T-cell (primary cell): ENCODE measurements at regions not wholly inside any gene's neighbourhood (a gene's known extent, or its start where the extent isn't known, plus 50 kb on each side); places are given as distances from the start of the nearest gene placed in this dataset.

Source experiments
- ATAC-seq, 4 experiments: fragments of 200-7000 bp in 3 of 4; fragments of 150-1000 bp in 1 of 4; cut with Tn5 transposase; replicated peaks in 1 of 4; 1 replicate in 3 of 4; 2 replicates in 1 of 4; pipeline ENCODE4 v1.10.0; 2021; ENCODE audit warnings: moderate library complexity in 3 of 4, mild to moderate bottlenecking in 2 of 4, moderate number of reproducible peaks in 1 of 4
- CTCF ChIA-PET, 2 donors: fragments of 300-600 bp; sonication (Branson Sonifier 250); formaldehyde crosslinking; loops; one replicate each; lab custom pipeline; 2022; ENCODE audit warnings: antibody characterized with exemption in 2 of 2; lab: Charles Lee
- POLR2A ChIA-PET, 2 donors: fragments of 300-600 bp; sonication (Branson Sonifier 250); formaldehyde crosslinking; loops; one replicate each; lab custom pipeline; 2022; ENCODE audit warnings: antibody characterized with exemption in 2 of 2; lab: Charles Lee
- DNase-seq, 35 experiments: peaks; one replicate each; pipeline versions ENCODE4 v3.0.0 to v3.0.0-alpha.2; 2013 to 2023
- H3K27ac ChIP-seq: one replicate; pipeline ENCODE4 v1.5.1; 2013; ENCODE audit warnings: low read length
- H3K27me3 ChIP-seq, 2 experiments: replicated peaks in 1 of 2; 1 replicate in 1 of 2; 2 replicates in 1 of 2; pipeline versions ENCODE4 v1.6.1 to v1.7.0; 2013; ENCODE audit warnings: low read length in 1 of 2, mixed read lengths in 1 of 2; ENCODE audit not compliant: control insufficient read depth in 2 of 2, insufficient read depth in 2 of 2; ENCODE audit errors: extremely low read depth in 1 of 2
- H3K36me3 ChIP-seq, 2 donors: 1 replicate in 1 of 2; 2 replicates in 1 of 2; pipeline versions ENCODE4 v1.6.1 to v1.7.0; 2013; ENCODE audit warnings: low read length in 1 of 2; ENCODE audit not compliant: control insufficient read depth in 2 of 2, insufficient read depth in 1 of 2; ENCODE audit errors: extremely low read depth in 1 of 2
- H3K4me1 ChIP-seq, 2 experiments: 1 replicate in 1 of 2; 2 replicates in 1 of 2; pipeline versions ENCODE4 v1.6.1 to v1.7.0; 2013; ENCODE audit warnings: low read length in 2 of 2, mixed read lengths in 1 of 2; ENCODE audit not compliant: insufficient read depth in 2 of 2, control insufficient read depth in 1 of 2; ENCODE audit errors: extremely low read depth in 1 of 2
- H3K4me3 ChIP-seq, 2 donors: 1 replicate in 1 of 2; 2 replicates in 1 of 2; pipeline versions ENCODE4 v1.5.1 to v1.7.0; 2013; ENCODE audit warnings: mild to moderate bottlenecking in 2 of 2, low read length in 1 of 2, moderate library complexity in 1 of 2; ENCODE audit not compliant: control insufficient read depth in 1 of 2; ENCODE audit errors: extremely low read depth in 1 of 2
- H3K9me3 ChIP-seq: 2 replicates; pipeline ENCODE4 v1.7.0; 2013
- H3K27ac Mint-ChIP-seq, 2 donors: one replicate each; pipeline ENCODE4 v1.8.0; 2020 to 2021; ENCODE audit warnings: mild to moderate bottlenecking in 2 of 2, mixed read lengths in 2 of 2
- H3K27me3 Mint-ChIP-seq, 2 donors: one replicate each; pipeline ENCODE4 v1.8.0; 2021 to 2022; ENCODE audit warnings: mixed read lengths in 2 of 2
- H3K36me3 Mint-ChIP-seq: one replicate; pipeline ENCODE4 v1.8.0; 2021; ENCODE audit warnings: mixed read lengths
- H3K4me1 Mint-ChIP-seq, 3 donors: one replicate each; pipeline ENCODE4 v1.8.0; 2020 to 2022; ENCODE audit warnings: mixed read lengths in 3 of 3, mild to moderate bottlenecking in 1 of 3
- H3K4me3 Mint-ChIP-seq, 3 donors: one replicate each; pipeline ENCODE4 v1.8.0; 2020 to 2022; ENCODE audit warnings: mild to moderate bottlenecking in 3 of 3, mixed read lengths in 3 of 3, moderate library complexity in 3 of 3
- H3K9me3 Mint-ChIP-seq, 3 donors: one replicate each; pipeline ENCODE4 v1.8.0; 2020 to 2022; ENCODE audit warnings: mixed read lengths in 3 of 3
- WGBS: methylation state at CpG from one replicate; pipeline ENCODE4 v1.1.5; 2013; ENCODE audit warnings: missing lambda C conversion rate; ENCODE audit not compliant: insufficient coverage; 5-methylcytosine and 5-hydroxymethylcytosine counted together

- POLR2A ChIA-PET, result no interaction called here
These were observed 195.5 kb downstream of the DLL1 start for GRCh38 chr6:170095273-170095981.

GRCh38 chr6:170094686-170095272 lies 196.1 kb downstream of the DLL1 start:
- Mint-ChIP-seq H3K27ac (no peak overlapping the region), H3K27me3 (peaks cover 10 to 14% of the 10 kb centered on the region in 2 donors), H3K36me3 (no peaks in the 10 kb centered on the region), H3K4me3 (no peak overlapping the region), H3K4me1 (peaks cover 10% of the 10 kb centered on the region in 3 donors), H3K9me3 (no peaks in the 10 kb centered on the region)
- H3K9me3 ChIP-seq, result no peaks in the 10 kb centered on the region
- H3K27me3 ChIP-seq, result peaks cover 0 to 43% of the 10 kb centered on the region in 2 experiments
- DNase-seq (peak in 1 of 35 experiments; percentile 10), ATAC-seq (no peak)
- H3K4me1 ChIP-seq, result peaks cover 2 to 10% of the 10 kb centered on the region in 2 experiments
- 94% methylated on average over 7 of the region's 9 CpGs for WGBS
- no peaks in the 10 kb centered on the region for H3K36me3 ChIP-seq
- POLR2A ChIA-PET, result no interaction called here
- CTCF ChIA-PET, result no interaction called here
- no peak overlapping the region for H3K27ac ChIP-seq
- H3K4me3 ChIP-seq, result no peak overlapping the region

More at GRCh38 chr6:170095273-170095981, 195.5 kb downstream of the DLL1 start:
- Histone ChIP-seq H3K9me3 (no peaks in the 10 kb centered on the region), H3K27ac (no peak overlapping the region), H3K36me3 (no peaks in the 10 kb centered on the region), H3K4me3 (no peak overlapping the region), H3K4me1 (peaks cover 0 to 6% of the 10 kb centered on the region in 2 experiments), H3K27me3 (peaks cover 0 to 45% of the 10 kb centered on the region in 2 experiments)
- Mint-ChIP-seq H3K4me3 (no peak overlapping the region), H3K27ac (no peak overlapping the region), H3K4me1 (peaks cover 4% of the 10 kb centered on the region in 3 donors), H3K36me3 (no peaks in the 10 kb centered on the region), H3K27me3 (peaks cover 10 to 16% of the 10 kb centered on the region in 2 donors), H3K9me3 (no peaks in the 10 kb centered on the region)
- DNase-seq (peak in 1 of 35 experiments; percentile 21), ATAC-seq (no peak)
- CTCF ChIA-PET, result no interaction called here
- 93% methylated on average over 21 of the region's 21 CpGs for WGBS

- 82% methylated on average over 29 of the region's 37 CpGs for WGBS
- peak in 1 of 35 experiments; percentile 18 for DNase-seq
- no peaks in the 10 kb centered on the region for H3K36me3 Mint-ChIP-seq
These were observed 197.0 kb downstream of the DLL1 start for GRCh38 chr6:170093658-170094596.

GRCh38 chr6:170093276-170093657 lies 197.6 kb downstream of the DLL1 start:
- no peaks in the 10 kb centered on the region for H3K9me3 Mint-ChIP-seq
- Histone ChIP-seq H3K9me3 (no peaks in the 10 kb centered on the region), H3K4me3 (no peak overlapping the region), H3K27me3 (peaks cover 0 to 33% of the 10 kb centered on the region in 2 experiments), H3K27ac (no peak overlapping the region), H3K36me3 (no peaks in the 10 kb centered on the region), H3K4me1 (peaks cover 17 to 25% of the 10 kb centered on the region in 2 experiments)
- H3K4me1 Mint-ChIP-seq, result peaks cover 20 to 26% (median 24%) of the 10 kb centered on the region in 3 donors
- no peak overlapping the region for H3K27ac Mint-ChIP-seq
- no peak for ATAC-seq
- H3K27me3 Mint-ChIP-seq, result peaks cover 10 to 14% of the 10 kb centered on the region in 2 donors
- ChIA-PET POLR2A (no interaction called here), CTCF (no interaction called here)
- WGBS, result 100% methylated on average over 9 of the region's 17 CpGs
- DNase-seq, result peak in 1 of 35 experiments; percentile 7
- H3K4me3 Mint-ChIP-seq, result no peak overlapping the region
- no peaks in the 10 kb centered on the region for H3K36me3 Mint-ChIP-seq

More at GRCh38 chr6:170093658-170094596, 197.0 kb downstream of the DLL1 start:
- Histone ChIP-seq H3K4me1 (peaks cover 10 to 19% of the 10 kb centered on the region in 2 experiments), H3K27me3 (peaks cover 0 to 39% of the 10 kb centered on the region in 2 experiments), H3K36me3 (no peaks in the 10 kb centered on the region), H3K9me3 (no peaks in the 10 kb centered on the region), H3K27ac (no peak overlapping the region), H3K4me3 (no peak overlapping the region)
- Mint-ChIP-seq H3K27me3 (peaks cover 10 to 14% of the 10 kb centered on the region in 2 donors), H3K9me3 (no peaks in the 10 kb centered on the region), H3K27ac (no peak overlapping the region), H3K4me1 (peaks cover 18 to 19% (median 19%) of the 10 kb centered on the region in 3 donors), H3K4me3 (no peak overlapping the region)
- no peak for ATAC-seq
- CTCF ChIA-PET, result interaction anchor here in 1 of 2 donors (0.6 kb wide), 1 partner anchor 68 kb away, joined by 4 read pairs; no protein-coding TSS in a partner anchor
- POLR2A ChIA-PET, result no interaction called here

DNA sequence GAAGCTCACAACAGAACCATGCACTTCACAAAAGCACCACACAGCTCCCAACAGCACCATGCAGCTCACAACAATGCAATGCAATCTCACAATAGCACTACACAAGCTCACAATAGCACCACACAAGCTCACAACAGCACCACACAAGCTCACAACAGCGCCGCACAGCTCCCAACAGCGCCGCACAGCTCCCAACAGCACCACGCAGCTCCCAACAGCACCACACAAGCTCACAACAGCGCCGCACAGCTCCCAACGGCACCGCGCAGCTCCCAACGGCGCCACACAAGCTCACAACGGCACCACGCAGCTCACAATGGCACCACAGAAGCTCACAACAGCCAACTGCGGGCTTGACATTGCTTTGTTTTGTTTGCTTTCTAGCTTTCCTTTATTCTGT lies 198.1 kb downstream of the DLL1 start:
- WGBS, result 81% methylated on average over 14 of the region's 15 CpGs
- H3K27me3 ChIP-seq, result peaks cover 0 to 30% of the 10 kb centered on the region in 2 experiments

More for the DNA sequence above, 198.1 kb downstream of the DLL1 start:
- H3K4me1 ChIP-seq, result peaks cover 18 to 30% of the 10 kb centered on the region in 2 experiments
- DNase-seq (no peak), ATAC-seq (no peak)
- H3K4me3 Mint-ChIP-seq, result no peak overlapping the region
- ChIA-PET CTCF (no interaction called here), POLR2A (no interaction called here)
- H3K9me3 Mint-ChIP-seq, result no peaks in the 10 kb centered on the region
- no peaks in the 10 kb centered on the region for H3K9me3 ChIP-seq
- H3K4me1 Mint-ChIP-seq, result peaks cover 24 to 30% (median 29%) of the 10 kb centered on the region in 3 donors
- peaks cover 7 to 11% of the 10 kb centered on the region in 2 donors for H3K27me3 Mint-ChIP-seq
- no peaks in the 10 kb centered on the region for H3K36me3 ChIP-seq
- H3K27ac Mint-ChIP-seq, result no peak overlapping the region
- H3K27ac ChIP-seq, result no peak overlapping the region
- H3K36me3 Mint-ChIP-seq, result no peaks in the 10 kb centered on the region
- no peak overlapping the region for H3K4me3 ChIP-seq
